Muscle layer of colon (tissue), 2 donors: ENCODE measurements at regions not wholly inside any gene's neighbourhood (a gene's known extent, or its start where the extent isn't known, plus 50 kb on each side); places are given as distances from the start of the nearest gene placed in this dataset.

Experiments
- H3K27ac ChIP-seq: one replicate; pipeline ENCODE4 v1.7.0; 2013; ENCODE audit warnings: low read depth, mild to moderate bottlenecking, low read length, moderate library complexity
- H3K27me3 ChIP-seq, 2 donors: one replicate each; pipeline ENCODE4 v1.7.0; 2013; ENCODE audit warnings: low read length in 2 of 2, mild to moderate bottlenecking in 2 of 2; ENCODE audit not compliant: insufficient read depth in 2 of 2, control insufficient read depth in 1 of 2
- H3K36me3 ChIP-seq: one replicate; pipeline ENCODE4 v1.7.0; 2013; ENCODE audit warnings: mild to moderate bottlenecking, low read length; ENCODE audit not compliant: insufficient read depth
- H3K4me1 ChIP-seq: one replicate; pipeline ENCODE4 v1.7.0; 2013; ENCODE audit warnings: mild to moderate bottlenecking, low read length; ENCODE audit not compliant: insufficient read depth
- H3K4me3 ChIP-seq, 2 donors: one replicate each; pipeline ENCODE4 v1.7.0; 2013; ENCODE audit warnings: low read length in 2 of 2, low read depth in 1 of 2, mild to moderate bottlenecking in 1 of 2, moderate library complexity in 1 of 2
- H3K9ac ChIP-seq: one replicate; pipeline ENCODE4 v1.7.0; 2013; ENCODE audit warnings: low read length
- H3K9me3 ChIP-seq: one replicate; pipeline ENCODE4 v1.7.0; 2013; ENCODE audit warnings: mild to moderate bottlenecking, low read length
- donor health status: abdominal sarcoma.
- donor health status: Adenocarcinoma of cecum.

- H3K9ac ChIP-seq = no peak overlapping the region
- H3K4me1 ChIP-seq = no peaks in the 10 kb centered on the region
- no peaks in the 10 kb centered on the region for H3K9me3 ChIP-seq
- H3K36me3 ChIP-seq = no peaks in the 10 kb centered on the region
- no peaks in the 10 kb centered on the region for H3K27me3 ChIP-seq
- H3K27ac ChIP-seq = no peak overlapping the region
- H3K4me3 ChIP-seq = no peak overlapping the region
Measured at GRCh38 chr5:28066856-28067255, 1028.5 kb upstream of the CDH9 start.

- Histone ChIP-seq H3K27me3 (no peaks in the 10 kb centered on the region), H3K36me3 (no peaks in the 10 kb centered on the region), H3K27ac (no peak overlapping the region), H3K4me3 (no peak overlapping the region), H3K4me1 (no peaks in the 10 kb centered on the region), H3K9ac (no peak overlapping the region), H3K9me3 (no peaks in the 10 kb centered on the region)
Measured at GRCh38 chr5:28065656-28066055, 1027.3 kb upstream of the CDH9 start.

DNA sequence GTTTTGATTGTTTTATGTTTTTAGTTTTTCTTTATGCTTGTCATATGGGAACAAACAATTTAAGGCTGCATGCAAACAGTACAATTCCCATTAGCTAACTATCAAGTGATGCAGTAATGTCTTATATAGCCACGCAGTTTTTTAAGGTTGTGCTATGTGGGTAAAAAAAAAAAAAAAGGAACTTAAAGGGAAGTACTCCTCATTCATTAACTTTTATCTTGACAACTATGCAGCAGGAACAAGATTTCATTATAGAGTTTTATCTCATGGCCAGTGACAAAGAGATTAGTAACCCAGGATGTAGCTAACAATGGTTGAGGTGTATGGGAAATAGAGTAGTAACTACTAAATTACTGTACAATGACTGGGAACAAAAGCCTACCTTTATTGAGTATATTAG lies 1008.2 kb upstream of the CDH9 start:
- H3K9ac ChIP-seq = no peak overlapping the region
- no peaks in the 10 kb centered on the region for H3K36me3 ChIP-seq
- no peak overlapping the region for H3K4me3 ChIP-seq
- no peaks in the 10 kb centered on the region for H3K27me3 ChIP-seq
- no peak overlapping the region for H3K27ac ChIP-seq
- no peaks in the 10 kb centered on the region for H3K9me3 ChIP-seq
- no peaks in the 10 kb centered on the region for H3K4me1 ChIP-seq

DNA sequence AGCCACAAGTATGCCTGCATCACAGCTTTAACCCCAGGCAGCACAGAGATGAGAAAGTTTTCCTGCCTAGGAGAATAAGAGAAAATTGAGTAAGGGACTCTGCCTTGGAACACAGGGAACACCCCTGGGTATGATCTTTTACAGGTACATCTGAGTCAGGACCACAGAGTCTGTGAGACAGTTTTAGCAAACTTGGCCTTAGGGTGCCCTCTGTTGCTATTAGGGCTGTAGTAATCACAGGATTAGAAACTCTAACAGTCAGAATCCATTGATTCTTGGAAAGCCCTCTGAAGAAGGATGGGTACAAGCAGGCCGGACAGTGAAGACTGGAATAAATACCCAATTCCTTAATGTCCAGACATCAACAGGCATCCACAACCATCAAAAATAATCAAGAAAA lies 989.5 kb upstream of the CDH9 start:
- Histone ChIP-seq H3K27ac (no peak overlapping the region), H3K27me3 (no peaks in the 10 kb centered on the region), H3K9ac (no peak overlapping the region), H3K4me3 (no peak overlapping the region), H3K4me1 (no peaks in the 10 kb centered on the region), H3K36me3 (no peaks in the 10 kb centered on the region), H3K9me3 (no peaks in the 10 kb centered on the region)

GRCh38 chr5:28017178-28017577 lies 978.8 kb upstream of the CDH9 start:
- Histone ChIP-seq H3K4me1 (no peaks in the 10 kb centered on the region), H3K36me3 (no peaks in the 10 kb centered on the region), H3K27me3 (no peaks in the 10 kb centered on the region), H3K9me3 (no peaks in the 10 kb centered on the region), H3K4me3 (no peak overlapping the region), H3K27ac (no peak overlapping the region), H3K9ac (no peak overlapping the region)

DNA sequence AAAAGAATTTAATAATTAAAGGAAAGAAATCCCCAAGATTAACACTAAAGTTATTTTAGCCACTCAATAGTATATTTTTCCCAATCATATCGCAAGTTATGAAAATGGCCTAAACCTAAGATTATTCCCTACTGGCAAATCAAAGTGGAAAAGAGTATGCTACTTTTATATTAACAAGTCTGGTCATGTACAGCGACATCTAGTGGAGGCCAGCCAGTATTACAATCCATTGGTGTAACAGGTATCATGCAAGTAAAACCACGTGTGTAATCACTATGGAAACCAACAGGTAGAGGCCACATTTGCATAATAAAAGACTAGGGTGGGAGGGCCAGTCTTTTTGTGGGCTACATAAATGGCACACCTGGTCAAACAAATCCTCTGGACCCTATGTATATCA lies 976.4 kb upstream of the CDH9 start:
- H3K4me3 ChIP-seq = no peak overlapping the region

DNA sequence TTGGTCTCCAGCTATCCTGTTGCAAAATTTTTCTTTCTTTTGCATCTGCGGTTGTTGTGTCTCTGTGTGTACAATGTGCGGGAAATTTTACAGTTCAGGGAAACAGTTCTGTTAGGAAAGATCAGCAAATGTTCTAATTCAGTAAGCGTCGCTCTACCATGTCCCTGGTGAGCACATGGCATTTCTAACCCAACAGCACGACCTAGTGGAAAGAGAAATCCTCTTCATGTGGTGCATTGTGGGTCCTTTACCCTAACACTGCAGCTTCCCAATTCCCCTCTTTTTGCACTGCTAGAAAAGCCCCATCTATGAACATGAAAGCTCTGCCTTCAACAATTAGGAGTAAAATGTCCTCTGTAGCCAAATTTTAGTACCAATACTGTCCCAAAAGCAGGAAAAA lies 974.2 kb upstream of the CDH9 start:
- no peaks in the 10 kb centered on the region for H3K36me3 ChIP-seq
- no peak overlapping the region for H3K9ac ChIP-seq
- no peaks in the 10 kb centered on the region for H3K27me3 ChIP-seq
- no peaks in the 10 kb centered on the region for H3K9me3 ChIP-seq
- H3K27ac ChIP-seq = no peak overlapping the region
- H3K4me3 ChIP-seq = no peak overlapping the region
- no peaks in the 10 kb centered on the region for H3K4me1 ChIP-seq

More for the DNA sequence above, 976.4 kb upstream of the CDH9 start:
- no peaks in the 10 kb centered on the region for H3K36me3 ChIP-seq
- no peak overlapping the region for H3K9ac ChIP-seq
- no peak overlapping the region for H3K27ac ChIP-seq
- no peaks in the 10 kb centered on the region for H3K9me3 ChIP-seq
- H3K27me3 ChIP-seq = no peaks in the 10 kb centered on the region
- no peaks in the 10 kb centered on the region for H3K4me1 ChIP-seq

DNA sequence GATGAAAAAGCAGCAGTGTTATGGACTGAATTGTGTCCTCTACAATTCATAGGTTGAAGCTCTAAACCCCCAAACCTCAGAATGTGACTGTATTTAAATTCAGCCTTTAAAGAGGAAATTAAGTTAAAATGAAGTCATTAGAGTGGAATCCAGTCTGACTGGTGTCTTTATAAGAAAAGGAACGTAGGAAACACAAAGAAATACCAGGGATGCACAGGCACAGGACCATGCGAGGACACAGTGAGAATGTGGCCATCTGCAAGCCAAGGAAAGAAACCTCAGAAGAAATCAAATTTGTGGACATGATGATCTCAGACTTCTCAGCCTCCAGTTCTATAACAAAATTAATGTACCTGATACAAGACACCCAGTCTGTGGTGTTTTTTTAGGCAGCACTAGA lies 971.2 kb upstream of the CDH9 start:
- H3K4me1 ChIP-seq = no peaks in the 10 kb centered on the region
- H3K9ac ChIP-seq = no peak overlapping the region
- no peaks in the 10 kb centered on the region for H3K27me3 ChIP-seq
- no peaks in the 10 kb centered on the region for H3K36me3 ChIP-seq
- no peaks in the 10 kb centered on the region for H3K9me3 ChIP-seq
- H3K27ac ChIP-seq = no peak overlapping the region
- H3K4me3 ChIP-seq = no peak overlapping the region

- no peaks in the 10 kb centered on the region for H3K36me3 ChIP-seq
- no peak overlapping the region for H3K4me3 ChIP-seq
- no peaks in the 10 kb centered on the region for H3K9me3 ChIP-seq
- no peak overlapping the region for H3K9ac ChIP-seq
- H3K27me3 ChIP-seq = no peaks in the 10 kb centered on the region
- no peak overlapping the region for H3K27ac ChIP-seq
- no peaks in the 10 kb centered on the region for H3K4me1 ChIP-seq
Measured at GRCh38 chr5:27996665-27997064, 958.3 kb upstream of the CDH9 start.

GRCh38 chr5:27995867-27996266 lies 957.5 kb upstream of the CDH9 start:
- H3K36me3 ChIP-seq = no peaks in the 10 kb centered on the region
- no peak overlapping the region for H3K4me3 ChIP-seq
- H3K27ac ChIP-seq = no peak overlapping the region
- no peaks in the 10 kb centered on the region for H3K27me3 ChIP-seq
- no peak overlapping the region for H3K9ac ChIP-seq
- H3K9me3 ChIP-seq = no peaks in the 10 kb centered on the region
- no peaks in the 10 kb centered on the region for H3K4me1 ChIP-seq

DNA sequence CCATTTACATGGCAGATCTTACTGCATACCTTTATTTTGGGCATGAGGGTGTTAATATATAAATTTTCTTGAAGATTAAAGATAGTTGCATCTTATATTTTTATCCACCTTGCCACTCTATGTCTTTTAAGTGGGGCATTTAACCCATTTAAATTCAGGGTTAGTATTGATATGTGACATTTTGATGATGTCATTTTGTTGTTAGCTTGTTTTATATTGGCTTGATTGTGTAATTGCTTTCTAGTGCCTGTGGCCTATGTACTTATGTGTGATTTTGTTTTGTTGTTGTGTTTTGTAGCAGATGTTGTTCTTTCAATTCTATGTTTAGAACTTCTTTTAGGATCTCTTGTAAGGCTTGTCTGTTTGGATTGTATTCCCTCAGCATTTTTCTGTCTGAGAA lies 939.9 kb upstream of the CDH9 start:
- H3K9ac ChIP-seq = no peak overlapping the region
- H3K4me1 ChIP-seq = no peaks in the 10 kb centered on the region
- H3K27me3 ChIP-seq = no peaks in the 10 kb centered on the region
- H3K9me3 ChIP-seq = no peaks in the 10 kb centered on the region
- H3K27ac ChIP-seq = no peak overlapping the region
- no peaks in the 10 kb centered on the region for H3K36me3 ChIP-seq
- no peak overlapping the region for H3K4me3 ChIP-seq

DNA sequence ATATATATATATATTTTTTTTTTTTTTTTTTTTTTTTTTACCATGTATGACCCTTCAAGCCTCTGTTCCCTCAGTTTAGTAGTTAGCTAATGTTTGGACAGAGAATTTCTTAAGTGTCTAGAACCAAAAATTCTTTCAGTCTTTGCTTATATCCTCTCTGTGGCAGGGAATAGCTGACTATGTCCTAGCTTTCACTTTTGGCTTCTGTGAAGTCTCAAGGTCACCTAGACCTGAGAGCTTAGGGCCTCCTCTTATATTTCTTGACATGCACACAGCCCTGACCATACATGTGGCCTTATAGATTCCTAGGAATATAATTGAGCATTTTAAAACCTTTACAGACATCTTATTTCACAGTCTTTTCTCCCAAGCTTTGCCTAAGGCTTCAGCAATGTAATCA lies 930.8 kb upstream of the CDH9 start:
- Histone ChIP-seq H3K27ac (no peak overlapping the region), H3K4me1 (no peaks in the 10 kb centered on the region), H3K36me3 (no peaks in the 10 kb centered on the region), H3K9ac (no peak overlapping the region), H3K27me3 (no peaks in the 10 kb centered on the region), H3K9me3 (no peaks in the 10 kb centered on the region), H3K4me3 (no peak overlapping the region)
